IPS-18c (cell line): ENCODE measurements at regions not wholly inside any gene's neighbourhood (a gene's known extent, or its start where the extent isn't known, plus 50 kb on each side); places are given as distances from the start of the nearest gene placed in this dataset.

ENCODE experiments used
- H3K4me3 ChIP-seq: 2 replicates; pipeline ENCODE4 v1.7.0; 2013; ENCODE audit warnings: low read depth, mild to moderate bottlenecking, low read length, moderate library complexity; ENCODE audit not compliant: insufficient read depth
- H3K9me3 ChIP-seq: one replicate; pipeline ENCODE4 v1.6.1; 2013; ENCODE audit warnings: mild to moderate bottlenecking, low read length, moderate library complexity; ENCODE audit not compliant: control insufficient read depth, insufficient read depth

DNA sequence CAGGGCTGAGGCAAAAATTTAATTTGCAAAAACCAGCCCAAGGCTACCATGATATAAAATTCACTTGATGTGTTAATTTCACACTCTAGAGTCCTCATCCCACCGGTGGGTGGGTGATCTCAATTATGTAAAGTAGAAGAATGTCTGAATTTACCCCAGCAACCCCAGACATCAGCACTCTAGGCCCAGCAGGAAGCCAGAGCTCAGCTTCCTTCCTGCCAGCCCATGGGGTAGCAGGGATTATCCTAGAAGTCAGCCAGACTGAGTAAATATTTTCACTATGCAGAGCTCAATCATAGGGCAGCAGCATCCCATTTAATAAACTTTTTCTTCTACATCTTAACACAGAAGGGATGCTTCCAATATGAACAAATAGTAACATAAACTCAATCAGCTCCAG, 71.0 kb downstream of the SIPA1L2 start:
- no peak overlapping the region for H3K4me3 ChIP-seq
- no peaks in the 10 kb centered on the region for H3K9me3 ChIP-seq

GRCh38 chr1:232557502-232558191, 72.3 kb downstream of the SIPA1L2 start:
- Histone ChIP-seq H3K9me3 (no peaks in the 10 kb centered on the region), H3K4me3 (0 out of 2 replicates have a peak overlapping the region, but pooled peaks have one; percentile 5)

DNA sequence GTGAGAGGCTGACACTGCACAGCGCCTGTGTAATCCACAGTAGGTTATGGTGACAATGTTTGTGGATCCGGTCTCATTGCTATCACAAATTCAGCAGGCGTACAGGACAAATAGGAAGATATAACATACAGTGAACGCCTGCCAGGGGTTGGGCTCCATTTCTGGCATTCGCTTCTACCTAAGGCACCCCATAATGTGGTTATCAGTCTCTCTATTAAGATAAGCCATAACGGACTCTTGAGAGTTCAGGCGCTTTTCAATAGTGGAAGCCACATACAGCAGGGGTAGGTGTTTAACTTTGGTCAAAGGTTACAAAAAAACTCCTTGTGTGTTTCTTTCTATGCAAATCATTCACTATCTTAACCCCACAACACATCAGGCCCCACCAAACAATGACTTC, 72.8 kb downstream of the SIPA1L2 start:
- H3K4me3 ChIP-seq: no peak overlapping the region; the same call in 1 of the 2 replicates
- H3K9me3 ChIP-seq: no peaks in the 10 kb centered on the region

DNA sequence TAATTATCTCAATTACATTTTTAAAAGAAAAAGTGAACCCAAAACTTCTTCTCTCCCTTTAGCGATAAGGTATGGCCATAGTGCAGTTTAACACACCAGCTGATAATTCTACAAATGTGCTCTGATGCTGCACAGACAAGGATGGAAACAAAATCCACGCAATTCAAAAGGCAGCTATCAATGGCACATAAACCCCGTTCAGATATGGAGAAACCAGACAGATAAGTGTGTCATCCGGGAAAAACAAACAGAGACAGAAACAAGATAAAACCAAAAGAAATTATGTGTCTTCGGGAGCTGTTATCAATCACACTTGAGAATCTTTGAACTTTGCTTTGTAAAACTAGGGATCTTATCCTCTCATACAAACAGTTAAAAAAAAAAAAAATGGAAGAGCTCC, 73.6 kb downstream of the SIPA1L2 start:
- H3K9me3 ChIP-seq: no peaks in the 10 kb centered on the region

DNA sequence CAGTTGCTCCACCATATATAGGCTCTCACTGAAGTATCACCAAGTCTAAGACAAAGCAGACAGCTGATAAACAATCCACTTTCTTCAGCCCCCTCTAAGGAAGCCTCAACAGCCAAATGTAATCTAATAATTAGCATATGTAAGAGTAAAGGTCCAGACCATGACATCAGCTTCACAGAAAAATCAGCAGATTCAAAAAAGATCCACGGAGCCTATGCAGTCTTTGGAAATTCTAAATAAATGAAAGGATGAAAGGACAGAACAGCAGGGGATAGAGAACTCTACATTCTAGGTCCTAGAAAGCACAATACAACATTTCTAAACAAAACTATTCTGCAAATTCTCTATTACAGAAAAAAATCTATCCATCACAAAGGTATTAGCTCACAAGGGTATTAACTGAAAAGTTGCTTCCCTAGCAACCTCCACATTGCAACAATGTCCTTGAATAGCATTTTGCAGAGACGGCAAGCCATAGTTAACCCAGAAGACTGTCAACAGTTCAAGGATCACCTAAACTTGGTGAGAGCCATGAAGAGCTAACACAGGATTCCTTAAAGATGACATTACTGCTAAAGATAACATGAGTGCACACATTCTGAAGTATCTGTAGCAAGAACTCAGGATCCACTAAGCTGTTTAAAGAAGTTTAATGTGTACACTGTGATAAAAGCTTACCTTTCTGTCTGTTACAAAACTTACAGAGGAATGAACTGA, 74.3 kb downstream of the SIPA1L2 start:
- Histone ChIP-seq H3K9me3 (no peaks in the 10 kb centered on the region), H3K4me3 (no peak overlapping the region)

More for the DNA sequence above, 73.6 kb downstream of the SIPA1L2 start:
- no peak overlapping the region for H3K4me3 ChIP-seq

- Histone ChIP-seq H3K4me3 (no peak overlapping the region), H3K9me3 (no peaks in the 10 kb centered on the region)
Measured at GRCh38 chr1:232554409-232554808, 75.5 kb downstream of the SIPA1L2 start.

DNA sequence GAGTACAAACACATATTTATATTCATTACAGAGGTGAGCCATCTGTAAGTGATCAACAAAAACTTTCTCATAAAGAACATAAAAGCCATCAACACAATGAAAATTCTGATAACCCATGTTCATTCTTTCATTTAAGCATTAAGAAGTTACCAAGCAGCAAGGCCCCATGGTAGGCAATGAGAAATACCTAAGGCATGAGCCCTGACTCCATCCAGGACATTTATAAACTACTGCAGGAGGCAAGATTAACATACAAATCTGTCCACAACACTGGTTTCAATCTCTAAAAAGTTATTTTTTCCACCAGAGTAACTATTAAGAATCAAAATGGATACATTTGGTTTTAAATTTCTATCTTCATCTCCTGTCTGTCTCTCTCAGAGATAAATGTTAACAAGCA, 76.1 kb downstream of the SIPA1L2 start:
- no peaks in the 10 kb centered on the region for H3K9me3 ChIP-seq
- H3K4me3 ChIP-seq: no peak overlapping the region

DNA sequence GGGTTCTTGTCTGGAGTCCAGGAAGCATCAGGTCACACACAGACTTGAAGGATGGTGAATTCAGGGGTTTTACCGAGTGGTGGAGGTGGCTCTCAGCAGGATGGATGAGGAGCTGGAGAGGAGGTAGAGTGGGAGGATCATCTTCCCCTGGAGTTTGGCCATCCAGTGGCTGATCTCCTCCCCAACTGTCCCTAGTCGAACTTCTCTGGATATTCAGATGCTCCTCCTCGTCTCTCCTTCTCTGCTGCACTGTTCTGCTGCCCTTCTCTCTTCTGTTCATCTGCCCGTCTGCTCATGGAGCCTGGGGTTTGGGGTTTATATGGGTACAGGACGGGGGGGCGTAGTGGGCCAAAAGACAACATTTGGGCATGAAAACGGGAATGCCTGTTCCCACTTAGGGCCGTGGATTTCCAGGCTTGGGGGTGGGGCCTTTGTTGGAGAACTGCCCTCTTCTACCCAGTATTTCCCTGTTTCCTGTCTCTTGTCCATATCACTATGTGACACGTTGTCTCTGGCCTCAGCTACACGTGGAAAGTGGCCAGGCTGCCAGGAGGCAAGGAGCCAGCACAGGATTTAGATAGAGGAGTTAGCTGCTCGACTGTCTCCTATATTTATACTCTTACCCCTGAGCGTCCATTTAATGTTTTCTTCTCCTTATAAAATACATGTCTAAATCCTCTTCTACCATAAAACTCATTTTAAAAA, 76.7 kb downstream of the SIPA1L2 start:
- H3K9me3 ChIP-seq: no peaks in the 10 kb centered on the region
- H3K4me3 ChIP-seq: no peak overlapping the region

DNA sequence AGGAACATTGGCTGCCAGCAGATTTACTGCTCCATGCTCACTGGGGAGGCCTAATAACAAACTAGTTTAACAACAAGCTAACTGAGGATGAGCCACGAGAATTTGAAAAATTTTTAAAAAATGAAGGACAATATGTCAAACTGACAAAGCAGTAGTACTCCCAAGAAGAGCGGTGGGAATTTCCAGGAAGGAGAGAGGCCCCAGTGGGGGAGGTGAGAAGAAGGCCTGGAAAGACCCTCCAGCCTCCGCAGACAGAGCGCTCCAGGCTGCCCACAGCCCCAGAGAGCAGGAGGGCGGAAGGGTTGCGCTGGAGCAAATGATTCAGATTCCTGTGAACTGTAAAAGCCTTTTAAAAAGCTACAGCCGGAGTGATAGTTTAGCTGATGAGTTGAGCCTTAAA, 78.5 kb downstream of the SIPA1L2 start:
- Histone ChIP-seq H3K4me3 (no peak overlapping the region), H3K9me3 (no peaks in the 10 kb centered on the region)

GRCh38 chr1:232550007-232550406, 79.9 kb downstream of the SIPA1L2 start:
- Histone ChIP-seq H3K9me3 (no peaks in the 10 kb centered on the region), H3K4me3 (no peak overlapping the region)

DNA sequence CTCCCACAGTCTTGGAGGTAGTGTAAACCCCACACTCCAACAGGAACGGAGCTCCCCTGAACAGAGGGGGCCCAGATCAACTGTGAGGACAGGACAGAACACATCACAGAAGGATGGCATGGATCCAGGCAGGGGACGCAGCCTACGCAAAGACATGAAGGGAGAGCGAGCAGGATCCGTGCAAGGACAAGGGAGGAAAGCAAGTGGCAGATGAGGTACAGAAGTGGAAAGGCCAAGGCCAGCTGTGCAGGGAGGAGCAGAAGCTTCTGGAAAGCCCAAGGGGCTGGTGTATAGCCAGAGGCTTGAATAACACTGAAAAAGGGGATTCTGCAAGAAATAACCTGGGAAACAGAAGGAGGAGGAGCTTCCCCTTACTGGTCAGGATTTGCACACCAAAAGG, 81.2 kb downstream of the SIPA1L2 start:
- no peaks in the 10 kb centered on the region for H3K9me3 ChIP-seq
- no peak overlapping the region for H3K4me3 ChIP-seq

GRCh38 chr1:232547938-232548484, 81.9 kb downstream of the SIPA1L2 start:
- Histone ChIP-seq H3K4me3 (no peak overlapping the region), H3K9me3 (no peaks in the 10 kb centered on the region)

- no peaks in the 10 kb centered on the region for H3K9me3 ChIP-seq
- no peak overlapping the region for H3K4me3 ChIP-seq
Measured at GRCh38 chr1:232542633-232543593, 87.0 kb downstream of the SIPA1L2 start.

DNA sequence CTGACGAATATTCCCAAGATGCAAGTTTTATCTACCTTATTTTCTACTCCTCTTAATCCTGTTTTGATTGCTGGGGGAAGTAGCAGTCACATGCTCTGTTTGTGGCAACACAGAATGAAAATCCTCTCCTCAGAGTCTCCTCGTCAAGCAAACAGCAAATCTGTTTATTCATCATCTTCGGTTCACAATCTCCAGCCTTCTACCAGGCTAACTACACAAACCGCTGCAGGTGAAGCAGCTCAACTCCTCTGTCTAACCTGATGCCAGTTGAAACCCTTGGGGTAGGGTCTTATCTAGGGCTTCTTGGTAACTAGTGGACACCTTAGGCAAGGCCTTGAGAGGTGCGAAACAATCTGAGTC, 91.0 kb downstream of the SIPA1L2 start:
- Histone ChIP-seq H3K9me3 (no peaks in the 10 kb centered on the region), H3K4me3 (no peak overlapping the region)

DNA sequence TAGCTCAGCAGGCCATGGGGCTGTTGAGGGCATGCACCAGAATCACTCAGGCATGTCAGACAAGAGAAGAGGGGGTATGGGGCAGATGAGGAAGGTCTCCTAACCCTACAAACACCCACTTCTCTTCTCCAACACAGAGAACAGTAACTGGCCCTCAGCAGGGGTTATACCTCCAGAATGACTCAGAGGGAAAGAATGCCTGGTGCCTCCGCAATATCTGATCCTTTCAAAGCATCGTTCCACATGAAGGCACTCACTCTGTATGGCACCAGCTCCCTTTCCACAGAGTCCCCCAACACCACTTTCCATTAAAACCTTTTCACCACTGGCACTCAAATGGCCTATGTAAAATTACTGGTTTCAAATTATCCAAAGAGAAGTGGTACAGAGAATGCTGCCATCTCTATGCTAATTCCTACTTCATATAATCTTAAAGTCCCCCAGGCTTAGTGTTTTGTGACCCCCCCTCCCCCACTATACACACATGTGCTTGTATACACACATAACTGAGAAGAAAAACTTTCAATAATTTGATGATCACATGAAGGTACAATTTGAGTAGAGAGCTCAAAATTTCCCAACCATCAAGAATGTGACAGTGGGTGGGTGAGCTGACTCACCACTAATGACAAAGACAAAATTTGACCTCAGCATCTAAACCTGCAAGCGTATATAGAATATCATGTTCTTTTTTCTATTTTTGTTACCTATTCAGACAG, 91.5 kb downstream of the SIPA1L2 start:
- Histone ChIP-seq H3K9me3 (no peaks in the 10 kb centered on the region), H3K4me3 (no peak overlapping the region)
